DOHH2 (cell line): ENCODE measurements at regions not wholly inside any gene's neighbourhood (a gene's known extent, or its start where the extent isn't known, plus 50 kb on each side); places are given as distances from the start of the nearest gene placed in this dataset.

Experiments used
- H3F3A ChIP-seq: fragments of 200-600 bp; sonication (generic), shearing (Covaris generic); 2 replicates; pipeline ENCODE4 v1.6.0; 2016; ENCODE audit warnings: antibody characterized with exemption, mild to moderate bottlenecking; ENCODE audit not compliant: control insufficient read depth, insufficient read depth
- H3K27ac ChIP-seq: fragments of 200-600 bp; sonication (generic); 2 replicates; pipeline ENCODE4 v1.5.1; 2014; ENCODE audit warnings: low read depth, mild to moderate bottlenecking, low read length, moderate library complexity
- H3K27me3 ChIP-seq: fragments of 200-600 bp; sonication (generic); 2 replicates; pipeline ENCODE4 v1.6.1; 2014; ENCODE audit warnings: mild to moderate bottlenecking, low read length, mixed read lengths; ENCODE audit not compliant: control insufficient read depth
- H3K36me3 ChIP-seq: fragments of 200-600 bp; sonication (generic); 2 replicates; pipeline ENCODE4 v1.6.1; 2014; ENCODE audit warnings: mild to moderate bottlenecking, low read length, moderate library complexity, mixed read lengths; ENCODE audit not compliant: control insufficient read depth
- H3K4me1 ChIP-seq: fragments of 200-600 bp; sonication (generic); 2 replicates; pipeline ENCODE4 v1.6.1; 2014; ENCODE audit warnings: mild to moderate bottlenecking, low read length, mixed read lengths; ENCODE audit not compliant: control insufficient read depth
- H3K4me2 ChIP-seq: fragments of 200-600 bp; sonication (generic); 2 replicates; pipeline ENCODE4 v1.6.0; 2014; ENCODE audit warnings: mild to moderate bottlenecking, low read length, moderate library complexity
- H3K4me3 ChIP-seq: fragments of 200-600 bp; sonication (generic); 2 replicates; pipeline ENCODE4 v1.5.1; 2014; ENCODE audit warnings: mild to moderate bottlenecking, low read length, mixed read lengths
- H3K79me2 ChIP-seq: fragments of 200-600 bp; sonication (generic); 2 replicates; pipeline ENCODE4 v1.6.1; 2014; ENCODE audit warnings: mild to moderate bottlenecking, low read length, mixed read lengths; ENCODE audit not compliant: control insufficient read depth
- H3K9me2 ChIP-seq: fragments of 200-600 bp; sonication (generic); replicated peaks from 2 replicates; pipeline ENCODE4 v1.6.1; 2014; ENCODE audit warnings: mild to moderate bottlenecking, low read length, mixed read lengths; ENCODE audit not compliant: control insufficient read depth
- H3K9me3 ChIP-seq: fragments of 200-600 bp; sonication (generic); 2 replicates; pipeline ENCODE4 v1.6.1; 2014; ENCODE audit warnings: antibody characterized with exemption, low read length, mixed read lengths; ENCODE audit not compliant: control insufficient read depth, insufficient read depth
- H4K20me1 ChIP-seq: fragments of 200-600 bp; sonication (generic); 2 replicates; pipeline ENCODE4 v1.6.0; 2014; ENCODE audit warnings: low read depth, mild to moderate bottlenecking, antibody characterized with exemption, low read length, moderate library complexity; ENCODE audit not compliant: control insufficient read depth, insufficient read depth
- EZH2phosphoT487 ChIP-seq: fragments of 200-600 bp; sonication (generic); IDR thresholded peaks from 2 replicates; pipeline ENCODE4 v1.6.1; 2017; ENCODE audit warnings: borderline replicate concordance, mild to moderate bottlenecking, antibody characterized with exemption, low read length, moderate library complexity, mixed read lengths
- TF ChIP-seq, protein P1 (sequence below): fragments of 200-600 bp; sonication (generic); IDR thresholded peaks from one replicate; pipeline ENCODE4 v1.5.1; 2014; ENCODE audit warnings: antibody characterized with exemption, mild to moderate bottlenecking, low read depth, low read length; ENCODE audit not compliant: poor library complexity, severe bottlenecking

DNA sequence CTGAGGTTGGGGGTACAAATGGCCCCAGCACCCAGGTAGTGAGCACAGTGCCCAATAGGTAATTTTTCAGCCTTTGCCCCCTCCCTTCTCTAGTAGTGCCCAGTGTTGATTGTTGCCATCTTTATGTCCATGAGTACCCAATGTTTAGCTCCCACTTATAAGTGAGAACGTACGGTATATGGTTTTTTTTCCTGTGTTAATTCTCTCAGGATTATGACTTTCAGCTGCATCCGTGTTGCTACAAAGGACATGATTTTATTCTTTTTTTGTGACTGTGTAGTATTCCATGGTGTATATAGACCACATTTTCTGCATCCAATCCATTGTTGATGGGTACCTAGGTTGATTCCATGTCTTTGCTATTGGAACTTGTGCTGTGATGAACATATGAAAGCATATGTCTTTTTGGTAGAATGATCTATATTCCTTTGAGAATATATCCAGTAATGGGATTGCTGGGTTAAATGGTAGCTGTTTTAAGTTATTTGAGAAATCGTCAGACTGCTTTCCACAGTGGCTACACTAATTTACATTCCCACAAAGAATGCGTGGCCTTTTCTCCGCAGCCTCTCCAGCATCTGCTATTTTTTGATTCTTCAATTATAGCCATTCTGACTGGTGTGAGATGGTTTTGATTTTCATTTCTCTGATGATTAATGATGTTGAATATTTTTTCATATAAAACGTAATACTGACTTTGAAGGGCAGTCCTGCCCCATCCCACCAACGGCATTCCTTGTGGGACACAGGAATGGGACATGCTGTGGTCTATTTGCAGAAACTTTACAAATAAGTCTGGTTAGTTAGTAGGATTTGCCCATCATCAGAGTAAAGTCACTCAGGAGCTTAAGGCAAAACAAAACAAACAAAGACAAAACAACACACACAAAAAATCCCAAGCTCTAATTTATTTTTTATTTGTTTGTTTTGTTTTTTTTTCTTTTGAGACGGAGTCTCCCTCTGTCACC lies 135.0 kb downstream of the MYCN start:
- no peaks in the 10 kb centered on the region for H3K36me3 ChIP-seq
- H4K20me1 ChIP-seq, result no peaks in the 10 kb centered on the region
- no peak for TF ChIP-seq EZH2phosphoT487
- TF ChIP-seq, protein P1, sequence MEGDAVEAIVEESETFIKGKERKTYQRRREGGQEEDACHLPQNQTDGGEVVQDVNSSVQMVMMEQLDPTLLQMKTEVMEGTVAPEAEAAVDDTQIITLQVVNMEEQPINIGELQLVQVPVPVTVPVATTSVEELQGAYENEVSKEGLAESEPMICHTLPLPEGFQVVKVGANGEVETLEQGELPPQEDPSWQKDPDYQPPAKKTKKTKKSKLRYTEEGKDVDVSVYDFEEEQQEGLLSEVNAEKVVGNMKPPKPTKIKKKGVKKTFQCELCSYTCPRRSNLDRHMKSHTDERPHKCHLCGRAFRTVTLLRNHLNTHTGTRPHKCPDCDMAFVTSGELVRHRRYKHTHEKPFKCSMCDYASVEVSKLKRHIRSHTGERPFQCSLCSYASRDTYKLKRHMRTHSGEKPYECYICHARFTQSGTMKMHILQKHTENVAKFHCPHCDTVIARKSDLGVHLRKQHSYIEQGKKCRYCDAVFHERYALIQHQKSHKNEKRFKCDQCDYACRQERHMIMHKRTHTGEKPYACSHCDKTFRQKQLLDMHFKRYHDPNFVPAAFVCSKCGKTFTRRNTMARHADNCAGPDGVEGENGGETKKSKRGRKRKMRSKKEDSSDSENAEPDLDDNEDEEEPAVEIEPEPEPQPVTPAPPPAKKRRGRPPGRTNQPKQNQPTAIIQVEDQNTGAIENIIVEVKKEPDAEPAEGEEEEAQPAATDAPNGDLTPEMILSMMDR, result no peak
- no peaks in the 10 kb centered on the region for H3F3A ChIP-seq
- H3K4me1 ChIP-seq, result no peaks in the 10 kb centered on the region
- H3K27ac ChIP-seq, result no peak overlapping the region
- no peaks in the 10 kb centered on the region for H3K9me3 ChIP-seq
- H3K4me2 ChIP-seq, result no peak overlapping the region
- H3K79me2 ChIP-seq, result no peaks in the 10 kb centered on the region
- no peaks in the 10 kb centered on the region for H3K9me2 ChIP-seq
- no peak overlapping the region for H3K4me3 ChIP-seq
- H3K27me3 ChIP-seq, result no peaks in the 10 kb centered on the region

DNA sequence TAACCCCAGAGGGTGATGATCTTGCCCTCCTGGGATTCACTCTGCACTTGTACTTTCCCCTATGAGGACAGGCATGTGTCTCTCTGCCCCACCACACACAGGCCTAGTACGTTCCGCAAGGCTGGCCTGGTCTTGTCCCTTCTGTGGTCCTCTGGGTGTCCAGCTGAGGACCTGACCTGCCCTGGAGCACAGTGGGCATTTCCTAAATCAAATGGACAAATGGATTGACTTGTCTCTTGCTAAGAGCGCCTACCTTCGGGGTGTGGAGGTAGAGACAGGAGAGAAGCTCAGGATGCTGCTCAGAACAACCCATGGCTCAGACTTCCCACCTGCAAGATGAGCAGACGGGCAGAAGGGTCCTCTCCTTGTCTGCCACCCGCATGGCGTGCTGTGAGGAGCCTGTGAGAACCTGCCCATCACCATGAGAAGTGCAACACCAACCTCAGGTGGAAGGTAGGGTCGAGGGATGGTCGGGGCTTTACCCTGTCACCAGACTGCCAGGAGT lies 133.6 kb downstream of the MYCN start:
- no peaks in the 10 kb centered on the region for H3F3A ChIP-seq
- H3K4me3 ChIP-seq, result no peak overlapping the region
- no peak overlapping the region for H3K27ac ChIP-seq
- no peaks in the 10 kb centered on the region for H3K9me3 ChIP-seq
- TF ChIP-seq, protein P1, result no peak
- TF ChIP-seq EZH2phosphoT487, result no peak
- no peaks in the 10 kb centered on the region for H3K27me3 ChIP-seq
- H3K4me2 ChIP-seq, result no peak overlapping the region
- no peaks in the 10 kb centered on the region for H3K36me3 ChIP-seq
- H4K20me1 ChIP-seq, result no peaks in the 10 kb centered on the region
- no peaks in the 10 kb centered on the region for H3K4me1 ChIP-seq
- no peaks in the 10 kb centered on the region for H3K79me2 ChIP-seq
- H3K9me2 ChIP-seq, result no peaks in the 10 kb centered on the region

DNA sequence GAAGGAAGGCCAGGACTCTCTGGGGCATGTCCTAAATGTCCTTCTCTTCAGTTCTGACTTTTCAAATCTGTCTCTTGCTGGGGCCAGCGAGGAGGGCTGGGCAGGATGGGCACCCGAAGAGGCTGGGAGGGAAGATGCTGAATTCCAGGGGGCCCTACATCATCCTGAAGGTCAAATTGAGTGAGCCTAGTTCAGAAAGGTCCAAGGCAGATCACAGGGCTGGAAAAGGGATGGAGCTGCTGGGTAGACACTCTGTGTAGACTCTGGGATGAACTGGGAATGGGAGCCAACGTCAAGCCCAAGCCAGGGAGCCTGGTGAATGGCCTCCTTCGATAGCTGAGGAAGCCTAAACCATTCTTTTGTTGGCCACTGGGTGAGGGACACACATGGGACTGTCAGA lies 133.1 kb downstream of the MYCN start:
- Histone ChIP-seq H3K4me3 (no peak overlapping the region), H3K4me1 (no peaks in the 10 kb centered on the region), H3K4me2 (no peak overlapping the region), H3K9me2 (no peaks in the 10 kb centered on the region), H3K36me3 (no peaks in the 10 kb centered on the region), H3F3A (no peaks in the 10 kb centered on the region), H3K79me2 (no peaks in the 10 kb centered on the region), H3K27ac (no peak overlapping the region), H3K27me3 (no peaks in the 10 kb centered on the region), H3K9me3 (no peaks in the 10 kb centered on the region), H4K20me1 (no peaks in the 10 kb centered on the region)
- no peak for TF ChIP-seq EZH2phosphoT487

DNA sequence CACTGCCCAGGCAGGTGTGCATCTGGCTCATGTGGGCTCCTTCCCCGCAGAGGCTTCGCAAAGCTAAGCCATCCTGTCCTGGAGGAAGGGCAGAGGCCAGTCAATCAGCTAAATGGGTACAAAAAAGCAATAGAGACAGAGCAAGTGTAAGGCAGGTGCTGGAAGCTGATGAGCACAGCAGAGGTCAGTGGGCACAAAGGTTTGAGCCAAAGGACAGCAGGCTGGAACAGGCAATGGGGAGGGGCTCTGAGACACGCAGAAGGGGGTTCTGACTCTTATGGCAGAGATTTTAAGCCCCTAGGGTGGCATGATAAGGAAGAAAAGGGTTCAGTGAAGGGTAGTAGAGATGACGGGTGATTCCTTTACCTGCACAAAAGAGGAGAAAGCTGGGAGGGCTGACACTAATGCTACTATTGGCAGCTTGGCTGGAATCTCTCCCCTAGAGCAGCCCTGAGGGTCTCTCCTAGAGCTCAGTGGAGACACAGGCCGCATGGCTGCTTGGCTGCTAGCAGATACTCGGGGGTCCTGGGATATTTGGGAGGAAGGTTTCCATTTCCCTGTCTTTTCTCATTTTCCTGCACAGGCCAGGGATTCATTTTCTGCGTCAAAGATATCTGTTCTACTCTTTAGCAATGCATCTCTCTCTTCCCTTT lies 132.4 kb downstream of the MYCN start:
- no peak overlapping the region for H3K4me2 ChIP-seq
- H3K27me3 ChIP-seq, result no peaks in the 10 kb centered on the region
- no peak overlapping the region for H3K4me3 ChIP-seq
- no peak for TF ChIP-seq EZH2phosphoT487
- TF ChIP-seq, protein P1, result no peak
- H3K36me3 ChIP-seq, result no peaks in the 10 kb centered on the region
- no peaks in the 10 kb centered on the region for H3F3A ChIP-seq
- no peaks in the 10 kb centered on the region for H3K9me3 ChIP-seq
- H3K9me2 ChIP-seq, result no peaks in the 10 kb centered on the region
- no peaks in the 10 kb centered on the region for H3K79me2 ChIP-seq
- H4K20me1 ChIP-seq, result no peaks in the 10 kb centered on the region
- no peaks in the 10 kb centered on the region for H3K4me1 ChIP-seq
- H3K27ac ChIP-seq, result no peak overlapping the region
